Effector memory CD8-positive, alpha-beta T cell (primary cell): ENCODE measurements at regions not wholly inside any gene's neighbourhood (a gene's known extent, or its start where the extent isn't known, plus 50 kb on each side); places are given as distances from the start of the nearest gene placed in this dataset.

Source experiments
- ATAC-seq: fragments of 150-1000 bp; cut with Tn5 transposase; replicated peaks from 2 replicates; pipeline ENCODE4 v1.10.0; 2021; ENCODE audit warnings: mild to moderate bottlenecking, moderate library complexity
- DNase-seq, 3 experiments: peaks; one replicate each; pipeline ENCODE4 v3.0.0; 2021
- H3K27ac Mint-ChIP-seq, 2 donors: one replicate each; pipeline ENCODE4 v1.8.0; 2022; ENCODE audit warnings: mild to moderate bottlenecking in 2 of 2, mixed read lengths in 2 of 2, moderate library complexity in 2 of 2
- H3K27me3 Mint-ChIP-seq, 2 donors: one replicate each; pipeline ENCODE4 v1.8.0; 2022; ENCODE audit warnings: mixed read lengths in 2 of 2
- H3K36me3 Mint-ChIP-seq: one replicate; pipeline ENCODE4 v1.8.0; 2022; ENCODE audit warnings: mild to moderate bottlenecking, moderate library complexity, mixed read lengths; ENCODE audit not compliant: insufficient read depth
- H3K4me1 Mint-ChIP-seq, 2 donors: one replicate each; pipeline ENCODE4 v1.8.0; 2022; ENCODE audit warnings: low read depth in 2 of 2, mixed read lengths in 2 of 2
- H3K4me3 Mint-ChIP-seq, 2 donors: one replicate each; pipeline ENCODE4 v1.8.0; 2022; ENCODE audit warnings: mild to moderate bottlenecking in 2 of 2, mixed read lengths in 2 of 2, moderate library complexity in 2 of 2
- H3K9me3 Mint-ChIP-seq, 2 donors: one replicate each; pipeline ENCODE4 v1.8.0; 2022; ENCODE audit warnings: mixed read lengths in 2 of 2

DNA sequence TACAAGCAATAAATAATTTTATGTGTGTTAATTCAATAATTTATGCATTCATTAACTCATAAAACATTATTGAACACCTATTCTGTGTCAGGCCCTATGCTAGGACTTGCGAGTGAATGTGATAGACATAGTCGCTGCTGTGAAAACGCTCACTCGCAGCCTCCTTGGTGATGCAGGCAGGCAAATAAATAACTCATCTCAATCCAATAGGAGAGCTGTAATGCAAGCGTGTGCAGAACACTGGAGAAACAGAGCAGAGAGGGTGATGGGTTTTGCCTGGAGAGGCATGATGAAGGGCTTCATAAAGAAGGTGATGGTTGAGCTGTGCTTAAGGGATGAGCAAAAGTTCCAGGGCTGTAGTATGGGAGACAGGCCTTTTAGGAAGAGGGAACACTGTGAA is 111.3 kb upstream of the ZNF462 start:
- ATAC-seq (no peak), DNase-seq (no peak)
- Mint-ChIP-seq H3K36me3 (no peaks in the 10 kb centered on the region), H3K4me3 (no peak overlapping the region), H3K9me3 (peaks cover 5 to 7% of the 10 kb centered on the region in 2 donors), H3K27me3 (no peaks in the 10 kb centered on the region), H3K27ac (no peak overlapping the region), H3K4me1 (no peaks in the 10 kb centered on the region)

DNA sequence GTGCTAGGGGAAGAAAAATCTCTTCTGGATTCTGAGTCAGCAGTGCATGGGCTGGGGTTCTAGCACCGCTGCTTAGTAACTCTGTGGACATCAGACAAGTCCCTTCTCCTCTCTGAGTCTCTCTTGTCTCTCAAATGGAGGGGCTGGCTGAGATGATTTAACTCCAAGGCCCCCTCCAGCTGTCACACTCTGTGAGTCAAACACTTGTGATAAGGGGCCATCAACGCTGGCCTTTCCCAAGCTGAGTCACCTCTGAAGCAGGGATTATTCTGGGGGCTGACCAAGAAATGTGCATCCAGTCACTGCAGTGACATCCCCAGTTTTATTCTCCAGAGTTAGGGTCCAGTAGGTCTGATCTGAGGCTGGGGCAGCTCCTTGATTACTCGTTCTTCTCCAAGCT is 110.4 kb upstream of the ZNF462 start:
- Mint-ChIP-seq H3K27me3 (no peaks in the 10 kb centered on the region), H3K27ac (no peak overlapping the region), H3K4me1 (no peaks in the 10 kb centered on the region), H3K9me3 (peaks cover 5 to 7% of the 10 kb centered on the region in 2 donors), H3K36me3 (no peaks in the 10 kb centered on the region), H3K4me3 (no peak overlapping the region)
- DNase-seq (no peak), ATAC-seq (no peak)

DNA sequence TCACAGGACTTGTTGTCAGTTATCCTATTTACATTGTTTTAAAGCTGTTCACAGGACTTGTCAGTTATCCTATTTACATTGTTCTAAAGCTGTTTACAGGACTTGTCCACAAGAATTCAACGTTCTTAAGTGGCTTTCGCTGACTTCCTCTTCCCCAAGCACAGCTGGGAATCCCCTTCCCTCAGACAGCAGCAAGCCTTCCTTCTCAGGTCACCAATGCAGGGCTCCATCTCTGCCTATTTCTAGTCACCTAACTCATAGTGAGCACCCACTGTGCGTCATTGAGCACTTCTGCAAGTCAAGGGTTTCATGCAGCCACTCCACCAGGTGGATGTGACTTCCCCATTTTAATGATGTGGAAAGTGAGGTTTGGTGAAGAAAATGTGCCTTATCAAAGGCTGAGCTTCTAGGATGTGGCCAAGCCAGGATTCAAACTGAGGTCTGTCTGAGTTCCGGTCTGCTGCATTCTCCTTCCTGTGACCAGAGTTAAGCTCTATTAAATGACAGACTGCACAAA is 109.8 kb upstream of the ZNF462 start:
- DNase-seq, result no peak
- peaks cover 5 to 7% of the 10 kb centered on the region in 2 donors for H3K9me3 Mint-ChIP-seq
- ATAC-seq, result no peak
- H3K4me3 Mint-ChIP-seq, result no peak overlapping the region
- no peak overlapping the region for H3K27ac Mint-ChIP-seq
- no peaks in the 10 kb centered on the region for H3K36me3 Mint-ChIP-seq
- no peaks in the 10 kb centered on the region for H3K27me3 Mint-ChIP-seq
- no peaks in the 10 kb centered on the region for H3K4me1 Mint-ChIP-seq

DNA sequence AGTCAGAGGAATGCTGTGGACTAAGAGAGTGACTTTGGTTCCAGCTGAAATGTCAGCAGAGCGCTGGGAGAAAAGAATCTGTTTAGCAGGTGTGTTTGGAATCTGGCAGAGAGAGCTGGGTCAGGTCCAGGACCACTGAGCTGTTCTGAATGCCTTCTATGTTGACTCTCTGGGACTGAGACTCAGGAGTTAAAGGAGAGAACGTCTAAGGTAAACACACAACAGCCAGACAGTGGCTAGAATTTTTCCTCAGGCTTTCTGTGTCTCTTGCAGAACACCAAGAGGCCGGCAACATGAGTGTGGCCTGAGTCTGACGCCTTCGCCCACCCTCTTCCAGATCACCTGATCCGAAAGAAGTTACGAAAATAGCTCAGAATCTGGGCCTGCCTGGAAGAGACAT is 107.2 kb upstream of the ZNF462 start:
- Mint-ChIP-seq H3K36me3 (no peaks in the 10 kb centered on the region), H3K9me3 (peaks cover 0 to 3% of the 10 kb centered on the region in 2 donors), H3K27ac (no peak overlapping the region), H3K27me3 (no peaks in the 10 kb centered on the region), H3K4me1 (no peaks in the 10 kb centered on the region), H3K4me3 (no peak overlapping the region)
- ATAC-seq (no peak), DNase-seq (no peak)

DNA sequence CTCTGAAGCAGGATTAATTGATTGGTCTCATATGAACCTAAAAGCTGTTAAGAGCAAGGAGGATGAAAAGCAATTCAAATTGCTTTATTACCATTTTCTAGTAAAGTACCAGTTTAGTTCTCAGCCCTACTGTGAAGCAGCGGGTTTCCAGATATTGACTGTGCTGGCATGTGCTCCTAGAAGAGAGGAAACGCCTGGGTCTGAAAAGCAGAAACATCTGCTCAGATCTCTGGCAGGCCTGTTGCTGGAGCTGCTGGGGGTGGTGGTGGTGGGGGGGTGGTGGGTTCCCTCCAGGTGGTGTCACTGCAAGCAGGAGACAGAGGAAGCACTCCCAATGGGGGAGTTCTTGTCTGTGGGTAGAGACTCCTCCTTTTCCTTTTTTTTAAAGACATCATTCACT is 105.5 kb upstream of the ZNF462 start:
- no peaks in the 10 kb centered on the region for H3K4me1 Mint-ChIP-seq
- ATAC-seq (no peak), DNase-seq (no peak)
- no peaks in the 10 kb centered on the region for H3K27me3 Mint-ChIP-seq
- no peak overlapping the region for H3K4me3 Mint-ChIP-seq
- no peaks in the 10 kb centered on the region for H3K36me3 Mint-ChIP-seq
- no peak overlapping the region for H3K27ac Mint-ChIP-seq
- peaks cover 0 to 1% of the 10 kb centered on the region in 2 donors for H3K9me3 Mint-ChIP-seq

DNA sequence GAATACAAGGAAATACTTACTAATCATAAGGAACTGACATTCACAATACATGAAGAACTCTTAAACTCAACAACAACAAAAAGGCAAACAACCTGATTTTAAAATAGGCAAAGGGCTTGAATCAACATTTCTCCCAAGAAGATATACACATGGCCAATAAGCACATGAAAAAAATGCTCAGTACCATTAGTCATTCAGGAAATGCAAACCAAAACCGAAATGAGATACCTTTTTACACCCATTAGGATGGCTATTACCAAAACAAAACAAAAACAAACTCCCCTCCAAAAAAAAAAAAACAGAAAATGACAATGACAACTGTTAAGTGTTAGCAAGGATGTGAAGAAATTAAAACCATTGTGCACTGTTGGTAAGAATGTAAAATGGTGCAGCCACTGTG is 104.1 kb upstream of the ZNF462 start:
- H3K36me3 Mint-ChIP-seq, result no peaks in the 10 kb centered on the region
- peaks cover 0 to 4% of the 10 kb centered on the region in 2 donors for H3K9me3 Mint-ChIP-seq
- no peak overlapping the region for H3K4me3 Mint-ChIP-seq
- H3K27me3 Mint-ChIP-seq, result no peaks in the 10 kb centered on the region
- H3K27ac Mint-ChIP-seq, result no peak overlapping the region
- ATAC-seq (no peak), DNase-seq (no peak)
- H3K4me1 Mint-ChIP-seq, result no peaks in the 10 kb centered on the region

DNA sequence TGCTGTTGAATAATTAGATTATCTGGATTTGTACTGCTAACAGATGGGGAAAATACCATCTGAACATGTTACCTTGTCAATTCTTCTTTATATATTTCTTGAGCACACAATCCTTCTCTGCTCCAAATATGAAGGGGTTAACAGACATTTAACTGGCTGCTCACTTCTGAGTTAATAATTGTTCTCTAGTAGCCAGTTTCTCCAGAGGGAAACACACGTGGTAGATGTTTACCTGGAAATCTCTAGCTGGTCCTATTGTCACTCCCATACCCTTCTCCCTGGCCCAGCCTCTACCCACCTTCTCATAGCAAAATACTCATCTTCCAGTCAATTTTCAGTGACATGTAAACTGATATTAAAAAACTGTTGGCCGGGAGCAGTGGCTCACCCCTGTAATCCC is 101.5 kb upstream of the ZNF462 start:
- H3K27me3 Mint-ChIP-seq, result no peaks in the 10 kb centered on the region
- no peaks in the 10 kb centered on the region for H3K36me3 Mint-ChIP-seq
- no peak overlapping the region for H3K27ac Mint-ChIP-seq
- H3K4me3 Mint-ChIP-seq, result no peak overlapping the region
- no peaks in the 10 kb centered on the region for H3K4me1 Mint-ChIP-seq
- ATAC-seq (no peak), DNase-seq (no peak)
- peaks cover 0 to 4% of the 10 kb centered on the region in 2 donors for H3K9me3 Mint-ChIP-seq

DNA sequence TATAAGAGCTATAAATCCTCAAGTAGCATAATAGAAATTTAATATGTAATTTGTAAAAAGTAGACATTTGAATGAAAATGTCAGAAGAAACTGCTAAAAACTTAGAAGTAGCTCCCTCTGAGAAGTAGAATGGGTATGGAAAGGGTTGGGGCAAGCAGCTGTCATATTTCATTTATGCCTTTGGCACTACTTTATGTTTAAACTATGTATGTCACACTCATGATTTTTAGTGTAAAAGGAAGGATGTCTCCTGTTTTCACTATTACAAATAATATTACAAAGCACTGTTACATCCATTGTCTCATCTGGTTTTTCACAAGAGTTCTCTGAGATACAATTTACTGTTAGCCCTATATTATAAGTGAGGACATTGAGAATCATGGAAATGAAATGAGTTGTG is 96.3 kb upstream of the ZNF462 start:
- Mint-ChIP-seq H3K9me3 (peaks cover 4 to 7% of the 10 kb centered on the region in 2 donors), H3K4me1 (no peaks in the 10 kb centered on the region), H3K4me3 (no peak overlapping the region), H3K36me3 (no peaks in the 10 kb centered on the region), H3K27ac (no peak overlapping the region), H3K27me3 (no peaks in the 10 kb centered on the region)
- DNase-seq, result no peak
- no peak for ATAC-seq

DNA sequence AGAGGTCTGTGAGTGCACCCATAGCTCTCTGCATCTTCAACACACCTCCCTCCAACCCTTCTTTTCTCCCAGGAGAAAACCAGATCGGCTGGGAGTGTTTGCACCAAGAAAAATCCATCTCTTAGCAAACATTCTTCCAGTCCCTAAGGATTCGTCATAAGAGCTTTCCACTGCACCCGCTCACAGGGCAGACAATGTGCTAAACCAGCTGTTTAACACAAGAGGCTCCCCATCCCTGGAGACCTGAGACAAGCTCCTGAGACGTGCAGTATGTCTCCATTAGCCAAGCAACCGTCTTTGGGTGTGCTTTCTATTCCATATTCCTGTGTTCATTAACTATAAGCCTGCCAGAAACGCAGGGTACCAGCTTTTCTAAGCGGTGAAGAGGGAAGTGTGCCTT is 93.6 kb upstream of the ZNF462 start:
- DNase-seq (no peak), ATAC-seq (no peak)
- H3K36me3 Mint-ChIP-seq, result no peaks in the 10 kb centered on the region

DNA sequence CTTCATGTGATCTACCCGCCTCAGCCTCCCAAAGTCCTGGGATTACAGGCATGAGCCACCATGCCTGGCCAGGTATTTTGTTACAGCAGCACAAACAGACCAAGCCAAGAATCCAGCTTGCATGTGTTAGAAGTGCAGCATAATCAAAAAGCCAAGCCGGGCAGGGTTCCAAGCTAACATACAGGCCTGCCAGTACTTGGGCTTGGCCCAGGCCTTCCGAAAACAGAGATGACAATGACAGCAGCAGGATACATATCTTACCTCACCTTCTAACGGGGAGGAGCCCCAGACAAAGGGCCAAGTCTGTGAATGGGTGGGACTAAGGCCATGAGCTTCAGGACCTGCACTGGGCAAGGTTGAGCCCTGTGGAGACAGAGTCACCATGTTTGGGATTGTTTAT is 91.4 kb upstream of the ZNF462 start:
- H3K27ac Mint-ChIP-seq, result no peak overlapping the region
- no peaks in the 10 kb centered on the region for H3K4me1 Mint-ChIP-seq
- ATAC-seq (no peak), DNase-seq (no peak)
- peaks cover 4 to 16% of the 10 kb centered on the region in 2 donors for H3K9me3 Mint-ChIP-seq
- no peak overlapping the region for H3K4me3 Mint-ChIP-seq
- H3K36me3 Mint-ChIP-seq, result no peaks in the 10 kb centered on the region
- H3K27me3 Mint-ChIP-seq, result no peaks in the 10 kb centered on the region

More for the DNA sequence above, 93.6 kb upstream of the ZNF462 start:
- Mint-ChIP-seq H3K4me1 (no peaks in the 10 kb centered on the region), H3K4me3 (no peak overlapping the region), H3K27me3 (no peaks in the 10 kb centered on the region), H3K9me3 (peaks cover 4 to 16% of the 10 kb centered on the region in 2 donors), H3K27ac (no peak overlapping the region)

DNA sequence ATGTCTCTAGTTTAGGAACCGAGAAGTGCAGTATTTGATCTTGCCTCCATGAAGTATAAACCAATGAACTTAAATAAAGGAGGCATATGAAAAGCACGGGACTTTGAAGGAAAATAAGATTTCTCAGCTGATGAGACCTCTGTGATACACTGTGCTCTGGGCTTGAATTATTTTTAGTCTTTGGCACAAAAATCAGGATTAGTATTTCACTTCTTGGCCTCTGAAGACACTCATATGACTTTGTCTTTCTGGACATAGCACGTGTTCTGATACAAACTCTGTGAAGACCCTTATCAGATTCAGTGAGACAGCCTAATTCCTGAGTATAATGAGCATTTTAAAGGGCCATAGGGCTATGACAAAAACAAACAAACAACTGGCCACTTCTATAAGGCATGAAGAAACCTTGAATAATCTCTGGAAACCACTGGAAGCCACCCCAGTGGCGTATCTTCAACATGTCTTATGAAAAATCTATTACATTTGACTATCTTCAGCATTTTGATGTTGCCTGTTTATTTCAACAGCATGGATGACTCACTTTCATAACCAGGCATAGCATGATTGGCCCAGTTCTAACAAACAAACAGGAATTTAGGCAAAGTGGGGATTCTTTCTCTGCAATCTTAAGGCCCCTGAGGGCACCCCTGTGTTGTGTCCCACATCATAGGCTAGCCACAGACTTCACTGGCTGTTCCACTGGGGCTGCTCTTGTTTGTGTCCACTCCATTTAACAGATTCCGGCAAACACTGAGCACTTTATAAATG is 90.3 kb upstream of the ZNF462 start:
- Mint-ChIP-seq H3K4me1 (no peaks in the 10 kb centered on the region), H3K27ac (no peak overlapping the region), H3K4me3 (no peak overlapping the region), H3K36me3 (no peaks in the 10 kb centered on the region), H3K9me3 (peaks cover 6 to 16% of the 10 kb centered on the region in 2 donors), H3K27me3 (no peaks in the 10 kb centered on the region)
- ATAC-seq, result no peak
- DNase-seq, result no peak

DNA sequence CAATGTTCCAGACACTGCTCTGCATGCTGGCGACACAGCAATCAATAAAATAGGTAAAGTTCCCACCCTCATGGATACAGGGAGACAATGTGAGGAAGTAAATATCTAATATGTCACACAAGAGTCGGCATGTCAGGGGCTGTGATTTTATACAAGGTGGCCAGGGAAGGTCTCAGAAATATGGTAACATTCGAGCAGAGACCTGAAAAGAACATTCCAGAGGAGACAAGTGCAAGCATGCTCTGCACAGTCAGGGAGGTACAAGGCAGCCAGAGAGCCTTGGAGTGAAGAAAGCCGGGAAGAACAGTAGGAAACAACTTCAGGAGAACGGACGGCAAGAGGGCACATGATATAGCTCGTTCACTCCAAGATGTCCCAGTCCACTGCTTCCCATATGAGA is 89.2 kb upstream of the ZNF462 start:
- H3K4me3 Mint-ChIP-seq, result no peak overlapping the region

DNA sequence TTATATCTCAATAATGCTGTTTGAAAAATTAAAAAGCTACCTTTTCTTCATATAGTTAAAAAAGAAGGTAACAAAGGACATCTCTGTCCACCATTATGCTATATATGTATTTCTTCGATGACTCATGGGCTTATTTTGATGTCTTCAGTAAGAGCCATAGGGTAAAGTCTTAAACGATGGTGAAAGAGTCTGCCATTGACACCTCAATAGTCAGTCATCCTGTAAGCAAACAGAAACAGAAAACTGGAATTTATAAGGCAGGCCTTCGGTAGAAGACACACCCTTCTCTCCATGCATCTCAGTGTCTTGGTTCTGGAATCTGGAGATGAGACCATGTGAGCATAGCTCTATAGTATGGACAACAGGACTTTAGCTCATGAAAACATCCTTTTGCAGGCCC is 87.0 kb upstream of the ZNF462 start:
- H3K4me3 Mint-ChIP-seq, result no peak overlapping the region
- no peaks in the 10 kb centered on the region for H3K4me1 Mint-ChIP-seq

More for the DNA sequence above, 89.2 kb upstream of the ZNF462 start:
- no peak overlapping the region for H3K27ac Mint-ChIP-seq
- no peaks in the 10 kb centered on the region for H3K27me3 Mint-ChIP-seq
- ATAC-seq (no peak), DNase-seq (no peak)
- H3K9me3 Mint-ChIP-seq, result peaks cover 6 to 16% of the 10 kb centered on the region in 2 donors
- no peaks in the 10 kb centered on the region for H3K36me3 Mint-ChIP-seq
- no peaks in the 10 kb centered on the region for H3K4me1 Mint-ChIP-seq

DNA sequence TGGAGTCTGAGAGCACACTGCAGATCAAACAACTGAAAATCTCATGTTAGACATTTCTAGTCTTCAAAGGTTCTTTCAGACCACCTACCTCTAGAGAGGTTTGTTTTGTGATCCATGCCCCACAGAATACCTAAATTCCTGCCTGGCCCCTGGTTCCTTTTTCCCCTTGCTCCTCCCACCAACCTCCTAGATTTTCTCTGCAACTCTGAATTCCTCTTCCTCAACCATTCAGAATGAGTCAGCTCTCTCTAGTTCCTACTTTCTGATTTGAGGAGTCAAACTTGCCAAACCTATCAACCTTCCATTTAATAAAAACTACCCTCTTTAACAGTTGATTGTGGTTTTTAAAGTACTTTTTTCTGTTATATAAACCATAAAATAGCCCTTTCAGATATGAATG is 83.2 kb upstream of the ZNF462 start:
- H3K27me3 Mint-ChIP-seq, result no peaks in the 10 kb centered on the region
- no peaks in the 10 kb centered on the region for H3K4me1 Mint-ChIP-seq
- H3K4me3 Mint-ChIP-seq, result no peak overlapping the region
- H3K27ac Mint-ChIP-seq, result no peak overlapping the region
- H3K36me3 Mint-ChIP-seq, result no peaks in the 10 kb centered on the region
- no peak for ATAC-seq
- H3K9me3 Mint-ChIP-seq, result peaks cover 0 to 2% of the 10 kb centered on the region in 2 donors
- DNase-seq, result no peak

More for the DNA sequence above, 87.0 kb upstream of the ZNF462 start:
- Mint-ChIP-seq H3K27me3 (no peaks in the 10 kb centered on the region), H3K9me3 (peaks cover 2 to 12% of the 10 kb centered on the region in 2 donors), H3K36me3 (no peaks in the 10 kb centered on the region), H3K27ac (no peak overlapping the region)
- DNase-seq (no peak), ATAC-seq (no peak)
